OCI-M2 (cell line): ENCODE measurements at regions not wholly inside any gene's neighbourhood (a gene's known extent, or its start where the extent isn't known, plus 50 kb on each side); places are given as distances from the start of the nearest gene placed in this dataset.

Experiments used
- DNase-seq: peaks from one replicate; lab custom pipeline; 2025; ENCODE audit not compliant: unreplicated experiment; lab: John Stamatoyannopoulos, UW

GRCh38 chr15:98139337-98139736, 178.8 kb downstream of the ARRDC4 start:
- DNase-seq, result no peak

- DNase-seq, result no peak
Measured at GRCh38 chr15:98142572-98142971, 182.1 kb downstream of the ARRDC4 start.

- no peak for DNase-seq
Measured at GRCh38 chr15:98143116-98143515, 182.6 kb downstream of the ARRDC4 start.

- DNase-seq, result no peak
Measured at GRCh38 chr15:98144388-98144787, 183.9 kb downstream of the ARRDC4 start.

GRCh38 chr15:98146031-98146820, 185.7 kb downstream of the ARRDC4 start:
- no peak for DNase-seq

GRCh38 chr15:98147415-98147814, 186.9 kb downstream of the ARRDC4 start:
- no peak for DNase-seq

DNA sequence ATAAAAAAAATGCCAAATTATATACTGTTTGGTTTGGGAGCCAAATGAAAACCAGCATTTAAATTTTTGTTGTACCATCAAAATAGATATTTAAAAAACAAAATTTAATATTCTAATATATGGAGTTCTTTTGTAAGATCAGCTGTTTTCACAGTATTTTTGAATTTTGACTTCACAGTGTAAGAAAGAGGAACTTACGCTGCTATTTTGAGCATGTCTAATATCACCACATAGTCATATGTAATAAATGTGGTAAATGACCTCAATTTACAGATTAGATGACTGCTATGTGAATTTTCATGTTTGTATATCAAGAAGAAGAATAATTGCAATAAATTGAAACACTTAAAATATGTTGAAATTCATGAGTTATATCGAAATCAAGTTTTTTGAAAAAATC, 189.6 kb downstream of the ARRDC4 start:
- DNase-seq, result no peak

GRCh38 chr15:98150536-98150935, 190.0 kb downstream of the ARRDC4 start:
- no peak for DNase-seq

GRCh38 chr15:98151096-98151495, 190.6 kb downstream of the ARRDC4 start:
- no peak for DNase-seq

DNA sequence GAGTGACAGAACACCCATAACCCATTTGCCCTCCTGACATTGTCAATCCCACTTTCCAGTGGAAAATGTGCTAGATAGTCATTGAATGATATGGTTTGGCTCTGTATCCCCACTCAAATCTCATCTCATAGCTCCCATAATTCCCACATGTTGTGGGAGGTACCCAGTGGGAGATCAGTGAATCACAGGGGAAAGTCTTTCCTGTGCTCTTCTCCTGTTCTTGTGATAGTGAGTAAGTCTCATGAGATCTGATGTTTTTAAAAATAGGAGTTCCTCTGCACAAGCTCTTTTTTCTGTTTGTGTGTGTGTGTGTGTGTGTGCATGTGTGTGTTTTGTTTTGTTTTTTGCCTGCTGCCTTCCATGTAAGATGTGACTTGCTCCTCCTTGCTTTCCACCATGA, 191.7 kb downstream of the ARRDC4 start:
- DNase-seq, result no peak

- DNase-seq, result no peak
Measured at GRCh38 chr15:98154863-98155262, 194.4 kb downstream of the ARRDC4 start.

- DNase-seq, result no peak
Measured at GRCh38 chr15:98155356-98155755, 194.9 kb downstream of the ARRDC4 start.

- no peak for DNase-seq
Measured at GRCh38 chr15:98160236-98160635, 199.7 kb downstream of the ARRDC4 start.

GRCh38 chr15:98163319-98164045, 203.0 kb downstream of the ARRDC4 start:
- no peak for DNase-seq

GRCh38 chr15:98164571-98164970, 204.1 kb downstream of the ARRDC4 start:
- no peak for DNase-seq

DNA sequence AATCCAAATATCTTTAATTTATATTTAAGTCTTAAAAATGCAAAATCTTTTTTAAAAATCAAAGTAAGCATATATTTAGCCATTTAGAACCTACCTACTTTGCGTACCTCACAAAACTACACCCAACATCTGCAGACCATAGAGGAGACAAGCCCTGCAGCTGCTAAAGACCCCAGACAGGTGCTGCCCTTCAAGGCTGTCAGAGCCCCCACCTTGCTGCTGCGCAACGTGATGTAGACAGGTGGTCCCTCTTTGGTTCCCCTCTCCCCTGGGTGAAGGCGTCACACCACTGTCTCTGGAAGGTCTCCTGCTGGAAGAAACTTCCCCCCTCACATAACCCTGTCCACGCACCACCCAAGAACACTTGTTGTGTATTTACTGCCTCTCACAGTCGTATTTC, 204.5 kb downstream of the ARRDC4 start:
- DNase-seq, result no peak

DNA sequence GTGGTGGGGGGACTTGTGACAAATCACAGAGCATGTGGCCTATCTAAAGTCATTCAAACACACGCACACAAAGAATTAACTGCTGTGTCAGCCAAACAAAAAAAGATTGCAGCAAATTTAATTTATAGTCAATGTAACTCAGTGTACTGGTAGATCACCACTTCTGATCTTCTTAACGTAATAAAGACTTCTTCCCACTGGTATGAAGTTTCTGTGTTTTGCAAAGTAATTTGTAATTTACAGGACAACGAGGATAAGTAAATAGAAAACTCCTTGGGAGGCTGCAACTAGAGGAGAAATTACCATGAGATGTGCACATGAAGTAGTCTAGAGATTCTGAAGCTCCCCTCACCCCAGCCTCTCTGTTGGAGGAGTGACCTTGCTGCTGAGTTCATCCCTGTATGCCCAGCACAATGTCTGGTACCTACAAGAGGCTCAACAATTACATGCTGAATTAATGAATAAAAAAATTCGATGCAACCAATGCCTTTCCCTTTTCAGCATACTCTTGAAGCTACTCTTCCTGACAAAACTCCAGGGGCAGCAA, 207.3 kb downstream of the ARRDC4 start:
- no peak for DNase-seq

DNA sequence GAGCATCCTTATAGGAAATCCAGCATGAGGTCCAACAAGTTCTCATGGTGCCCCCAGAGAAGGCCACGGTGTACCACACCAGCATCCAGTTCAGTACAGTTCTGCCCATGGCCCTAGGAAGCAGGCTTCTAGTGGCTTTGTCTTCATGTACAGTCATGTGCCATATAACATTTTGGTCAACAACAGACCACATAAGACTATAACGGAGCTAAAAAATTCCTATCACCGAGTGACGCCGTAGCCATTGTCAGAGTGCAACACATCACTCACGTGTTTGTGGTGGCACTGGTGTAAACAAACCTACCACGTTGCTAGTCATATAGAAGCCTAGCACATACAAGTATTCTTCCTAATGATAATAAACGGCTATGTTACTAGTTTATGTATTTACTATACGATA, 209.0 kb downstream of the ARRDC4 start:
- no peak for DNase-seq

DNA sequence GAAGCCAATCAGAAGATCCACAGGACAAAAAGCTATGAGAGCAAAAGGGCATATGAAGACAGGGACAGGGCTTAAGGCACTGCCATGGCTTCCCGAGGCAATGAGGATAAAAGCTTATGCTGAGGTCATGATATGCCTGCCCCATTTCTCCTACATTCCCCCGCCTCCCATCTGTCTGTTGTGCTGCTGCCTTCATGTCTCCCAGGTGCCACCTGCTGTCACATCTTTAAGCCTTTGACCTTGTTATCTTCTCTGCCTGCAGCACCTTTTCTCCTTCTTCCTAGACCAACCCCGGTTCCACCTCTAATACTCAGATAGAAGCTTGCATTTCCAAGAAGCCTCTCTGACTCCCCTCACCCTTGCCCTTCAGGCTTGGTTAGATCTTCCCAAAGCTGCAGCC, 213.8 kb downstream of the ARRDC4 start:
- DNase-seq, result no peak

GRCh38 chr15:98174841-98175240, 214.3 kb downstream of the ARRDC4 start:
- DNase-seq, result no peak

DNA sequence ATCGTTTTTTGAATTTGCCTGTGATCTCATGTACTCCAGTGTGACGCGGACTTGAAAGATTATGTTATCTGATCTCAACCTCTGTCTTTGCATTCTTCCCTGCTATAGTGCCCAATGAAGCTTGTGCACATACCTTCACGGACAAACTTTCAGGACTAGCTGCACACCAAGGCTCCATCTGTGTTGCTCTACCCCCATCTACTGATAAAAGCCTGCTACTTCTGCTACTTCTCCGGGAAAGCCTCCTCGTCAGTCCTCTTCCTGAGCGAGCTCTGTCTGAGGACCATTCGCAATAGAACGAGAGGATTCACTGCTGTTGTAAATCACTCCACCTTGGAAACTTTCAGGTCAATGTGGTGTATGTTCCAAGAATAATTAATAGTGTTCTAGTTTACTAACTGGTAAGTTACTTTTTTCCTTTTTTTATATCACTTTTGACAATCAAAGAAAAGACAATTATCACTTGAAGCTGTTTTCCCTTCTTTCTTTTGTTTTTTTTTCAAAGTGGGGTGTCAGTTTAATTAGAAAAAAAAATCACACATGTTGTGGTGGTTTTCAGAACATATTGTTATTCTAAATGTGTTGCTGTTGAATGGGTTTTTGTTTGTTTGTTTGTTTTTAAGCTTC, 217.6 kb downstream of the ARRDC4 start:
- DNase-seq, result peak; percentile 25

DNA sequence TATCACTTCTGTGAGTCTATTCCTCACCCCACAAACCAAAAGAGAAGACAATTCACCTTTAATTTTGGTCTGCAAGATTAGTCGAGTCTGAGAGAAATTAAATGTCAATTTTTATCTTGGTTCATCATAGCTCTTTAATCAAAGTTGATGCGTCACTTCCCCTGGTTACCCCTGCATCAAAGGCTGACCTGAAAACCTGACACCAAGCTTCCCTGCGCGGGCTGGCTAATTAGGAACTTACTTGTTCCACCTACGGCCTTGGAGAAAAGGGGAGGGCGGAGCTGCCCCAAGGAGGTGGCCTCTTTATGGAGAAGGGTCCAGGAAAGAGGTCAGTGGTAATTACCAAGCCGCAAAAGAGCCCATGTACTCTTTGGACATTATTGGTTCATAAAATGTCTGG, 218.4 kb downstream of the ARRDC4 start:
- DNase-seq, result no peak
